ENCODE measurements at regions not wholly inside any gene's neighbourhood (a gene's known extent, or its start where the extent isn't known, plus 50 kb on each side); places are given as distances from the start of the nearest gene placed in this dataset.

GRCh38 chr6:134480593-134480992 is 162.7 kb upstream of the SGK1 start:
- no peak for DNase-seq

- no peak for DNase-seq
Observed at GRCh38 chr6:134478764-134479399, 161.0 kb upstream of the SGK1 start.

- no peak for DNase-seq
Observed at GRCh38 chr6:134477991-134478635, 160.2 kb upstream of the SGK1 start.

GRCh38 chr6:134474955-134475354 is 157.0 kb upstream of the SGK1 start:
- no peak for DNase-seq

GRCh38 chr6:134472661-134473060 is 154.7 kb upstream of the SGK1 start:
- DNase-seq, result no peak

GRCh38 chr6:134472046-134472445 is 154.1 kb upstream of the SGK1 start:
- DNase-seq, result no peak

- DNase-seq, result no peak
Observed at GRCh38 chr6:134470457-134470975, 152.6 kb upstream of the SGK1 start.

- no peak for DNase-seq
Observed at GRCh38 chr6:134469702-134470456, 152.0 kb upstream of the SGK1 start.

- DNase-seq, result no peak
Observed at GRCh38 chr6:134468633-134469032, 150.7 kb upstream of the SGK1 start.

GRCh38 chr6:134467620-134468019 is 149.7 kb upstream of the SGK1 start:
- no peak for DNase-seq

GRCh38 chr6:134466771-134467525 is 149.0 kb upstream of the SGK1 start:
- no peak for DNase-seq

- DNase-seq, result no peak
Observed at GRCh38 chr6:134464690-134465411, 146.9 kb upstream of the SGK1 start.

- DNase-seq, result no peak
Observed at GRCh38 chr6:134458857-134459657, 141.1 kb upstream of the SGK1 start.

GRCh38 chr6:134457941-134458340 is 140.0 kb upstream of the SGK1 start:
- no peak for DNase-seq

- DNase-seq, result no peak
Observed at GRCh38 chr6:134456226-134456625, 138.3 kb upstream of the SGK1 start.

- DNase-seq, result no peak
Observed at GRCh38 chr6:134455319-134455718, 137.4 kb upstream of the SGK1 start.

- no peak for DNase-seq
Observed at GRCh38 chr6:134454794-134455193, 136.9 kb upstream of the SGK1 start.

- DNase-seq, result no peak
Observed at GRCh38 chr6:134453792-134454510, 136.0 kb upstream of the SGK1 start.

GRCh38 chr6:134452906-134453305 is 135.0 kb upstream of the SGK1 start:
- no peak for DNase-seq

- DNase-seq, result no peak
Observed at GRCh38 chr6:134451529-134451928, 133.6 kb upstream of the SGK1 start.

- no peak for DNase-seq
Observed at GRCh38 chr6:134449781-134450180, 131.9 kb upstream of the SGK1 start.
